Right ventricle myocardium inferior (tissue), 1 donor: ENCODE measurements at regions not wholly inside any gene's neighbourhood (a gene's known extent, or its start where the extent isn't known, plus 50 kb on each side); places are given as distances from the start of the nearest gene placed in this dataset.
"Not testable (repeated sequence)": the region's sequence is repeated elsewhere in the genome, so short reads cannot be mapped to it uniquely, and the experiment has no call there.

ENCODE experiments used
- ATAC-seq: fragments of 200-7000 bp; cut with Tn5 transposase; one replicate; pipeline ENCODE4 v1.9.1; 2020; ENCODE audit warnings: mild to moderate bottlenecking, moderate library complexity
- DNase-seq: peaks from one replicate; pipeline ENCODE4 v3.0.0; 2021; ENCODE audit errors: missing footprints
- intact Hi-C: fragments of 100-400 bp; cut with DNase I; formaldehyde crosslinking; loops from one replicate; pipeline ENCODE4 v1.11.0; 2022
- donor health status: DM: no; HTN: yes; CAD: no; lungs with severe emphysema.

DNA sequence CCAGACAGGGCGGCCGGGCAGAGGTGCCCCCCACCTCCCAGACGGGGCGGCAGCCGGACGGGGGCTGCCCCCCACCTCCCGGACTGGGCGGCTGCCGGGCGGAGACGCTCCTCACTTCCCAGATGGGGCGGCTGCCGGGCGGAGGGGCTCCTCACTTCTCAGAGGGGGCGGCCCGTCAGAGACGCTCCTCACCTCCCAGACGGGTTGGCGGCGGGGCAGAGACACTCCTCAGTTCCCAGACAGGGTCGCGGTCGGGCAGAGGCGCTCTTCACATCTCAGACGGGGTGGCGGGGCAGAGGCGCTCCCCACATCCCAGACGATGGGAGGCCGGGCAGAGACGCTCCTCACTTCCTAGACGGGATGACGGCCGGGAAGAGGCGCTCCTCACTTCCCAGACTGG is 68.5 kb upstream of the GPC4 start:
- intact Hi-C loops, ATAC-seq, DNase-seq: not testable (repeated sequence)

DNA sequence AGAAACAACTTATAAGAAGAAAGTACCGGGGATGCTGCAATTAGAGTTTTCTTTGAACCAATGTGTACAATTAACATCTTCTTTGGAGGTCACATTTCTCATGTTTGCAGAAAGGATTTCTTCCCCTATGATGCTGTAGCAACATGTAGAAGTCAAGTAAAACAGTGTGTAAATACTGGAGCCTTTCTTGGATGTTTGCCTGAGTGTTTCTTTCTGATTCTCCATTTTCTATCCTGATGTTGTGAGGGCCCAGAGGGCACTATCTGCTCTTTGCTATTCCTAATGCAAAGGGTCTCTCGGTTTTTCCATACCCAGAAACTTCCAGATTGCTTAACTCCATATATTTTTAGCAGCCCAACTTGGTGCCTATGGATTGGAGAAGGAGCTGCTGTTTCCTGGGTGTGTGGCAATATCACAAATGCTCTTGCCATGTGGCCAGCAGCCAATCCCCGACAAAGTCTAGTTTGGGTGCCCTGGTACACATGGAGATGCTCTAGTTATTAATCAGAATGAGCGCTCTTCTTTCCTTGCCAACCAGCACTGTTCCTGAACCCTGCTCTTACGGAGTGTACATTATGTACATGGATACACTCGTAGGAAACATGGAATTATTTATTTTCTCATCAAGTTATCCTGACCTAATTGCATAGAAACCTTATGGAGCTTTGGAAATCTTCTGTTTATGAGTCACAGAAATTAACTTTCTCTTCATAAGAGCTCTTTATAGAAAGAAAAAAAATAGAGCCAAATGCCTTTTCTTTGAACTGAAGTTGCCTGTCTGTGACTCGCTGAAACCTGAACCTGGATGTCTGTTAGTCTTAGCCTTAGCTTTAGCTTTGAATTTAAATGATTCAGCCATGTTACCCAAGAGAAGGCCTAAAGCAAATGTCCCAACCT is 67.0 kb upstream of the GPC4 start:
- DNase-seq = no peak
- ATAC-seq = no peak
- intact Hi-C loops = no loop called here

GRCh38 chrX:133477986-133478385 is 62.7 kb upstream of the GPC4 start:
- ATAC-seq (no peak), DNase-seq (no peak)
- intact Hi-C loops = no loop called here

GRCh38 chrX:133475953-133476352 is 60.7 kb upstream of the GPC4 start:
- ATAC-seq (peak; percentile 30), DNase-seq (no peak)
- intact Hi-C loops = no loop called here

- no peak for DNase-seq
- ATAC-seq = peak; percentile 96
- intact Hi-C loops = no loop called here
Measured at GRCh38 chrX:133475521-133475920, 60.2 kb upstream of the GPC4 start.

GRCh38 chrX:133474574-133474973 is 59.3 kb upstream of the GPC4 start:
- ATAC-seq (peak; percentile 56), DNase-seq (no peak)
- intact Hi-C loops = no loop called here

GRCh38 chrX:133473451-133473850 is 58.2 kb upstream of the GPC4 start:
- intact Hi-C loops = no loop called here
- no peak for DNase-seq
- no peak for ATAC-seq

DNA sequence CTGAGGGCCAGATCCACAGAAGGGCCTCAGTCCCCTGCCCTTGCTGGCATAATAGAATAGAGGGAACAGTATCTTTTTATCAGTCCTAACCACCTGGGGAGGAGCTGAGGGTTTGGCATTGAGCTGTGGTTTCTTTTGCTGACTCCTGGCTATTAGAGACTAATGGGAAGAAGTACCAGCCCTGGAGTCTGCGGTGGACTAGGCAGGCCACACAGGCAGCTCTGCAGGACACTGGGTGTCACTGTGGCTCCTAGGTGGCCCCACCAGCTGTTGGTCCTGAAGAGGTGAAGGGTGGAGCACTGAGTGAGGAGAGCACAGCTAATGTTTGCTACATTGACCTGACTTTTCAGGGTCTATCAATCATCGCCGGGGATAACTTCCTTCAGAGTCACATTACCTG is 52.8 kb upstream of the GPC4 start:
- ATAC-seq = no peak
- DNase-seq = no peak

GRCh38 chrX:133465254-133465653 is 50.0 kb upstream of the GPC4 start:
- DNase-seq = no peak
- intact Hi-C loops = no loop called here
- ATAC-seq = no peak

More for the DNA sequence above, 52.8 kb upstream of the GPC4 start:
- intact Hi-C loops = no loop called here
